ENCODE measurements at regions not wholly inside any gene's neighbourhood (a gene's known extent, or its start where the extent isn't known, plus 50 kb on each side); places are given as distances from the start of the nearest gene placed in this dataset.

GRCh38 chr2:180202467-180202951, 195.4 kb upstream of the CWC22 start:
- Mint-ChIP-seq H3K27ac (no peak overlapping the region), H3K9me3 (0 out of 5 replicates have a peak, but pooled peaks cover 0 to 2% of the 10 kb centered on the region in 2 experiments), H3K36me3 (ENCODE audit: insufficient read depth in 1 of 3, low read depth in 3 of 3) (no peaks in the 10 kb centered on the region; a peak in 1 of 7 replicates), H3K4me3 (no peak overlapping the region), H3K4me1 (peaks cover 15 to 25% of the 10 kb centered on the region in 2 experiments), H3K27me3 (ENCODE audit: low read depth) (no peaks in the 10 kb centered on the region)
- H2AFZ ChIP-seq (ENCODE audit: low read length): peak overlapping the region; percentile 73
- H2AK5ac ChIP-seq (ENCODE audit: insufficient read length, low read length): no peak overlapping the region
- H3K18ac ChIP-seq (ENCODE audit: insufficient read length, low read depth, low read length): no peak overlapping the region
- no peaks in the 10 kb centered on the region for H3K27me3 ChIP-seq (ENCODE audit: insufficient read depth, low read length)
- no peak overlapping the region for H2BK15ac ChIP-seq (ENCODE audit: low read depth, low read length)
- H3K4ac ChIP-seq (ENCODE audit: low read depth, low read length): no peak overlapping the region
- no peaks in the 10 kb centered on the region for H3K23me2 ChIP-seq (ENCODE audit: insufficient read length, low read depth, low read length, poor library complexity, severe bottlenecking)
- H3K27ac ChIP-seq (ENCODE audit: insufficient read length, low read depth, low read length): no peak overlapping the region
- no peak overlapping the region for H2BK120ac ChIP-seq (ENCODE audit: low read depth, low read length, poor library complexity, severe bottlenecking)
- no peaks in the 10 kb centered on the region for H4K20me1 ChIP-seq (ENCODE audit: control insufficient read depth, insufficient read depth, insufficient read length)
- DNase-seq: no peak
- no peak overlapping the region for H3K56ac ChIP-seq (ENCODE audit: insufficient read length, low read depth, low read length)
- H4K5ac ChIP-seq (ENCODE audit: insufficient read length, low read depth, low read length): no peak overlapping the region
- no peak overlapping the region for H2BK20ac ChIP-seq (ENCODE audit: low read depth, low read length, poor library complexity, severe bottlenecking)
- no peak for TF ChIP-seq CTCF (conservative IDR thresholded peaks at IDR 0.05)
- H3K79me2 ChIP-seq (ENCODE audit: insufficient read depth, low read length): no peaks in the 10 kb centered on the region
- no CpG with 5 or more reads among the region's 7 CpGs for WGBS (ENCODE audit: extremely low coverage, insufficient read length, low lambda C conversion rate)
- H3K79me1 ChIP-seq (ENCODE audit: insufficient read depth, low read depth, low read length, poor library complexity, severe bottlenecking): no peaks in the 10 kb centered on the region
- H2BK5ac ChIP-seq (ENCODE audit: insufficient read length, low read length): no peak overlapping the region
- H3K4me2 ChIP-seq (ENCODE audit: insufficient read depth, insufficient read length, low read length): no peak overlapping the region
- no peak overlapping the region for H3K14ac ChIP-seq (ENCODE audit: insufficient read depth, low read length)
- H3K4me1 ChIP-seq (ENCODE audit: insufficient read depth, low read length): peaks cover 5% of the 10 kb centered on the region; the same call in 1 of the 2 replicates
- no peak overlapping the region for H4K91ac ChIP-seq (ENCODE audit: insufficient read length, low read depth, low read length)
- H3K23ac ChIP-seq (ENCODE audit: insufficient read length, low read depth, low read length): no peak overlapping the region
- H3K9ac ChIP-seq (ENCODE audit: extremely low read depth, insufficient read length, low read length): no peak overlapping the region
- H2BK12ac ChIP-seq (ENCODE audit: insufficient read length, low read depth, low read length): no peak overlapping the region
- H4K8ac ChIP-seq (replicated peaks; ENCODE audit: insufficient read length, low read depth, low read length): no peak overlapping the region
- H3K9me3 ChIP-seq (ENCODE audit: control insufficient read depth, low read depth, low read length): no peaks in the 10 kb centered on the region
- H3T11ph ChIP-seq (ENCODE audit: low read length): no peak overlapping the region

Measured in H9 (cell line).